ENCODE measurements at regions not wholly inside any gene's neighbourhood (a gene's known extent, or its start where the extent isn't known, plus 50 kb on each side); places are given as distances from the start of the nearest gene placed in this dataset.

GRCh38 chrX:27884654-27885053, 76.9 kb downstream of the MAGEB10 start:
- no peak for TF ChIP-seq MYC (IDR thresholded peaks at IDR 0.05; ENCODE audit: low read depth, low read length)
- no peak for TF ChIP-seq POLR2A (IDR thresholded peaks at IDR 0.05; ENCODE audit: extremely low read depth, insufficient read length)
- no peak for TF ChIP-seq MAX (IDR thresholded peaks at IDR 0.05; ENCODE audit: low read depth, low read length)
- no peak for TF ChIP-seq CTCF (IDR thresholded peaks at IDR 0.05; ENCODE audit: low read depth, low read length)
- no peak overlapping the region for H3K4me3 ChIP-seq (ENCODE audit: low read depth, low read length)
- no peak for DNase-seq (ENCODE audit: low read depth)

GRCh38 chrX:27883468-27884092, 75.8 kb downstream of the MAGEB10 start:
- no peak for DNase-seq (ENCODE audit: low read depth)
- TF ChIP-seq MAX (IDR thresholded peaks at IDR 0.05; ENCODE audit: low read depth, low read length) = no peak
- H3K4me3 ChIP-seq (ENCODE audit: low read depth, low read length) = no peak overlapping the region

GRCh38 chrX:27882695-27883094, 74.9 kb downstream of the MAGEB10 start:
- TF ChIP-seq CTCF (IDR thresholded peaks at IDR 0.05; ENCODE audit: low read depth, low read length) (no peak), MYC (IDR thresholded peaks at IDR 0.05; ENCODE audit: low read depth, low read length) (no peak), POLR2A (IDR thresholded peaks at IDR 0.05; ENCODE audit: extremely low read depth, insufficient read length) (no peak), MAX (IDR thresholded peaks at IDR 0.05; ENCODE audit: low read depth, low read length) (no peak)
- H3K4me3 ChIP-seq (ENCODE audit: low read depth, low read length) = no peak overlapping the region
- no peak for DNase-seq (ENCODE audit: low read depth)

GRCh38 chrX:27878862-27879261, 71.1 kb downstream of the MAGEB10 start:
- H3K4me3 ChIP-seq (ENCODE audit: low read depth, low read length) = no peak overlapping the region
- TF ChIP-seq MYC (IDR thresholded peaks at IDR 0.05; ENCODE audit: low read depth, low read length) (no peak), POLR2A (IDR thresholded peaks at IDR 0.05; ENCODE audit: extremely low read depth, insufficient read length) (no peak), CTCF (IDR thresholded peaks at IDR 0.05; ENCODE audit: low read depth, low read length) (no peak), MAX (IDR thresholded peaks at IDR 0.05; ENCODE audit: low read depth, low read length) (no peak)
- DNase-seq (ENCODE audit: low read depth) = no peak
